Stimulated activated CD8-positive, alpha-beta memory T cell treated with anti-CD3 and anti-CD28 coated beads, Interleukin-15, amount 100 ng/mL, for 24 hours (primary cell): ENCODE measurements at regions not wholly inside any gene's neighbourhood (a gene's known extent, or its start where the extent isn't known, plus 50 kb on each side); places are given as distances from the start of the nearest gene placed in this dataset.

Source experiments
- DNase-seq: peaks from one replicate; pipeline ENCODE4 v3.0.0-alpha.2; 2020; ENCODE audit warnings: low read depth

- no peak for DNase-seq
These were observed 312.4 kb upstream of the RTL1 start for GRCh38 chr14:101215927-101216326.

GRCh38 chr14:101216366-101217079 is 313.0 kb upstream of the RTL1 start:
- DNase-seq = no peak

- DNase-seq = no peak
These were observed 313.6 kb upstream of the RTL1 start for GRCh38 chr14:101217080-101217463.

- no peak for DNase-seq
These were observed 314.3 kb upstream of the RTL1 start for GRCh38 chr14:101217616-101218371.

DNA sequence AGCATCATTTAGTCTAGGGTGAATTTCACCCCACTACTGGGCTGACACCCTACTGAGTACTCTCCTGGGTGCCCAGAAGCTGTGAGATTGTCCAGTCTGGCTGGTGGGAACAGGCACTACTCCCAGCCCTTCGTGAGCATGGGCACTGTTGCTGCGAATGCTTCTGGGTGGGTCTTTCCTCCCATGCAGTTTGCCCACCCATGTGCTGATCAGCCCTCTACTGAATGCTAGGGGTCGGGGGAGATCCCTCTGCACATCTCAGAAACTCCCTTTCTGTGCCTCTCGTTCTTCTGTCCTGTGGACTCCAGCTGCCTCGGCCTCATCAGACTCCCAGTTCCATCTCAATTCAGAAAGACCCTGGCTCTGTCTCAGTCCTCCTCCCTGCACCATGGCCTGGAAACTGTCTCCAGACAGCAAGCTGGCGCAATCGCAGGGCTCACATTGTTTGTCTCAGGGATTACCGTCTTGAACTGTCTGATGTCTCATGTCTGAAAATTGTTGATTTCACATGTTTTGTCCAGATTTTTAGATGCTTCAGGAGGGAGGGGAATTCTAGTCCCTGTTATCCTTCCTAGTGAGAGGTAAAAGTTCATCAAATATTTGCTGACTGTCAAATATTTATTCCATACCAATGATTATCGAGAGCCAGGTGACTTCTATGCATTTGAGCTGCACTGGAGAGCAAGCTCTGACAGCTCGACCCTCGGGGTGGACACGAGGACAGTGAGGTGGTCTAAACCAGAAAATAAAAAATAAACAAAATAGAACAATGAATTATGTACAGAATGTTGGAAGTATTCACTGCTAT is 316.6 kb upstream of the RTL1 start:
- DNase-seq = no peak

DNA sequence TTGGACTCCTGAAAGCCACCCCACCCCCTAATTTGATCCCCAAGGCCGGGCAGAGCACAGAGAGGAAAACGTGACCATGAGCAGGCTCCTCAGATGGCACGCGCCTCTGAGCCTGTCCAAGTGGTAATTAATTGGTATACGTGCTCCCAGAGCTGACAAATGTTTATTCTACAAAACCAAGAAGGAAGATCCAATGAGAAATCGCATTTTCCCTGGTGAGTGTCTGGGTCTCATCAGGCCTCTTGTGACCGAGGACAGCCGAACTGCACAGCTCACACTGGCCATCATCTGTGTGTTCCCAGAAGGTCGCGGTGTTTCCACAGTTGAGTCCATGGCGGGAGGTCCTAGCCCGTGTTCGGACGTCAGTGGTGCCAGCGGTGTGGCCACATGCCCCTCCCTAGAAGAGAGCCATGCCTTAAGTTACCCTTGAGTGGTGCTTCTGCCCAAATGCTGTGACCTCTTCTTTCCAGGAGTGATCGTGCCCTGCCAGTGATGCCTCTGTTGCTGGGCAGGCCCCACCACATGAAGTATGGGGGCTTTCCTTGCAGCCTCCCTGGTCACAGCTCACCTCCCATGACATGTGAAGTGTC is 317.5 kb upstream of the RTL1 start:
- DNase-seq = no peak

DNA sequence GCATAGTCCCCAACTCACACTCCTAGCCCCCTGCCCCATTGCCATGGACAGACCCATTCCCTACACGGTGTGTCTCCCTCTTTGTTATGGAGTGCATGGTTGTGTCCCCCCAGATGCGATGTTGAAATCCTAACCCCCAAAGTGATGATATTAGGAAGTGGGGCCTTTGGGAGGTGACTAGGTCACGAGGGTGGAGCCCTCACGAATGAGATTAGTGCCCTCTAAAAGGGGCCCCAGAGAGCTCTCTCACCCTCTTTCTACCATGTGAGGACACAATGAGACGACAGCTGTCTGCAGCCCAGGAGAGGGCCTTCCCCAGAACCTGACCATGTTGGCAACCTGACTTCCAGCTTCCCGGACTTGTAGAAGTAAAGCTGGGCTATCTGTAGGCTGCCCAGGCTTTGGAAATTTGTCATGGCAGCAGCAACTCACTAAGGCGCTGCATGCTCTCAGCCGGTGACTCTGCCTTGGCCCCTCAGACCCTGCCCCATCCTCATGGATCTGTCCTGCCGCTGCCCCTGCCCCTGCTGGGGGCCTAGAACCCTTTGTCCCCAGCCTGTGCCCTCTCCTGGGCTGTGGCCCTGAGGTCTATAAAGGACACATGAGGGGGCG is 318.1 kb upstream of the RTL1 start:
- no peak for DNase-seq

DNA sequence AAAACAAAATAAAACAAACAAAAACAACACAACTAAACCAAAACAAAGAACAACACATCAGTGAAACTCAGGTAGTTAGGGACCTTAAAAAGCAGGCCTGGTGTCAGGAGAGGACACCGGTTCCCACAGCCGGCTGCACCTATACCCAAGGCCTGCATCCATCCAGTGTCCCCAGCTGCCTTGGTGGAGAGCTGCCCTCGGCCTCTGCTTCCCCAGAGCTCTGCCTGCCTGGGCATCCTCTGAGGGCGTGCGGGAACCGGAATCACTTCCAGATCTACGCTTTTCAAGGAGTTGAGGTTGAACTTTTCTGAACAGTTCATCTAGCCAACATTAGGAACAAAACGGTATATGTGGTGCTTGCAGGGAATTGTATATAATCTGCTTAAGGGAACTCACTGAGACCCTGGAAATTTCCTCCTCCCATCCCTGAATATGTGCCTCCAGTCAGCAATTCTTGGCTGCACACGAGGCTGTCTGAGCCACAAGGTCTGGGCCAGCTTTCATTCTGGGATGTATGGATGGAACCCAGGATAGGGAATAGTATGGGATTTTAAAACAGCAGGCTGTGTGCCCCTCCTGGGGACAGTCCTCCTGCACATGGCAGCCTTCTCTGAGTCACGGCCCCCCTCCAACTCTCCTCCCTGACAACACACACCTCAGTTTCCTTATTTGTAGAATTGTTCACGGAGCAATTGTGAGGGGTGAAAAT is 319.0 kb upstream of the RTL1 start:
- no peak for DNase-seq

DNA sequence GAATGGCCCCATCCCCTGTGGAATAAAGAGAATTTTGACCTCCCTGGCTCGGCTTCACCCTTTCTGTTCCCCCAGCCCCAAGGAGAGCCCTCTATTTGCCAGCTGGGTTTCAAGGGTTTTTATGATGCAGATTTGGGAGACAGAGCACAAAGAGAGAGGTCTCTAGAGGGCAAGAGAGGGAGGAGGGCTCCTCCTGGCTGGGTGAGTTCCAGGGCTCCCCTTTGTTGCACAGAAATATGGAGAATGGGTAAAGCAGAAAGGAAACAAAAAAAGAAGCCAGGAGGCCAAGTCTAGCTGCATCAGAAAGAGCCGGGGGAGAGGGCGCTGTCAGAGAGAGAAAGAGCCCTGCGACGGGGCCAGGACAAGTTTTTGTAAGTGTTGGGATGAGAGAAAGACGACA is 319.6 kb upstream of the RTL1 start:
- no peak for DNase-seq

DNA sequence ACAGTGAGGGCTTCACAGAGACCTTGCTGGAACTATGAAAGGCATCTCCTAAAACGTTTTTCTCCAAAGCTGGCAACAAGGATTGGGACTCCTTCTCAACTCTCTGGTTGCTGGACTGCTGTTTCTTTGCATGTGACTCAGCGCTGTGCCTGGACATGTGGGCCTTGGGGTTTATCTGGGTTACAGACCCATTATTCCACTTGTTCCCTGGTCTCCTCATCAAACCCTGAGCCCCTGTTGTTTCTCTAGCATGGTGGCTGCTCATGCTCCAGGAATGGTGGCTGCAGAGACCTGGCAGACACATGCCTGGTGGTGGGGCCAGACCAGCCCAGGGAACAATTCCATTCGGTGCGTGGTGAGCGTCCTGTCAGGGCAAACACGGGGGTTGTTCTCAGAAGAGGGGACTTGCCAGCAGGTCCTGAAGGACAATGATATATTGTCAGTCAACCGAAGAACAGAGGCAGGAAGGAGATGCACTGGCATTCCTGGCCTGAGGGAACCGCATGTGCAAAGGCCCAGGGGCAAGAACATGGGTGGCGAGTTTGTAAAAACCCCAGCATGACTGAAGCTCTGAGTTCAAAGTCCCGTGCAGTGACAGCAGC is 320.1 kb upstream of the RTL1 start:
- no peak for DNase-seq

DNA sequence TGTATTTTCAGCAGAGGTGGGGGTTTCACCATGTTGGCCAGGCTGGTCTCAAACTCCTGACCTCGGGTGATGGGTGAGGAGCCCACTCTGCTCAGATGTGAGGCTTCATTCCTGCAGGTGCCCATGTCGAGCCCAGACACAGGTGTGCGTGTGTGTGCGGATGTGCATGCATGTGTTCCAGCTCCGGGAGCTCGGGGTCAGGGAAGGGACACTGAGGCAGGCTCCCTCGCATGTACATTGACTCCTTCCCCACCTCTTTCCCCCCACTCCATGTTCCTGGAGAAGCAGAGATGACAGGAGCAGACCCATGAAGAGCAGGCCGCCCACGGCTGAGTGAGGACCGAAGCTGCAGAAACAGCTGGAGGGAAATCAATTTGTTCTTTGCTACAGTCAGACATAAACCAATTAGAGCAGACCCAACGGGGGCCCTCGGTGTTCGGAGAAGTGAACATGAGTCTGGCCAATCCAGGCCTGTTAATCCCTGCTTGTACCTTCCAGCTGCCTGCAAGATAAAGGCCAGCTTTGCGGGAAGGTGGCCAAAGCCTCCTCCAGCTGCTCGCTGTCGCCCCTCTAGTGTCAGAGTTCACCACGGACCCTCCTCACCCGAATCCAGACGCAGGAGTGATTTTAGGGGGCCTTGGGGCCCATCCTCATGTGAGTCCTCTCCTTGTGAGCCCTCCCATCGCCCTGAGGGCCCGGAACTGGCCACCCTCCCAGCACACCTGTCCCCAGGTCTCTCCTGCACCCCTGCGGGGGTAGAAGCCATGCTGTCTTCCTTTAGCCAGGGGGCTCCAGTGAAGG is 321.0 kb upstream of the RTL1 start:
- no peak for DNase-seq

- no peak for DNase-seq
These were observed 321.9 kb upstream of the RTL1 start for GRCh38 chr14:101225157-101226152.

- no peak for DNase-seq
These were observed 322.7 kb upstream of the RTL1 start for GRCh38 chr14:101226265-101226602.

DNA sequence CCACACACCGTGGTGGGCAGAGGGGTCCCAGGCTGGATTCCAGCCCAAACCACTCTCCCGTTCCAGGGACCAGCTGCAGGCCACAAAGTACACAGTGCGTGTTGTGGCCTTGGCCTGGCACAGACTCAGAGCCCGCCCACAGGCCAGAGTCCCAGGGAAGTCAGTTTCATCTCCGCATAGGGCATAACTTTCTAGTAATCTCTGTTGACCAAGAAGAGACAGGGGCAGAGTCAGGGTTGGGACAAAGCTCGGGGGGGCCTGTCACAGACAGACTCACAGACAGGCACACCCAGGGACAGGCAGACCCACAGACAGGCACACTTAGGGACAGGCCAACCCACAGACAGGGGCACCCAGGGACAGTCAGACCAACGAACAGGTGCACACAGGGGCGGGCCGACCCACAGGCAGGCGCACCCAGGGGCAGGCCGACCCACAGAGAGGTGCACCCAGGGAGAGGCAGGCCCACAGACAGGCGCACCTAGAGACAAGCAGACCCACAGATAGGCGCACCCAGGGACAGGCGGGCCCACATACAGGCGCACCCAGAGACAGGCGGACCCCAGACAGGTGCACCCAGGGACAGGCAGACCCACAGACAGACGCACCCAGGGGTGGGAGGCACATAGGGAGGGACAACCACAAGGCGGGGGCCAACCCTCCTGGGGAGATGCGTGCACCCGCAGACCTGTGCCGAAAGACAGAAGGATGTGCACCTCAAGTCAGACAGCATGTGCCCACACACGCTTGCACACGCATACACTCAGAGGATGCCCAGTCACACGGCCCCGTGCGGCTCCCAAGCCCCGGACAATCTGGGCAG is 323.3 kb upstream of the RTL1 start:
- DNase-seq = no peak

DNA sequence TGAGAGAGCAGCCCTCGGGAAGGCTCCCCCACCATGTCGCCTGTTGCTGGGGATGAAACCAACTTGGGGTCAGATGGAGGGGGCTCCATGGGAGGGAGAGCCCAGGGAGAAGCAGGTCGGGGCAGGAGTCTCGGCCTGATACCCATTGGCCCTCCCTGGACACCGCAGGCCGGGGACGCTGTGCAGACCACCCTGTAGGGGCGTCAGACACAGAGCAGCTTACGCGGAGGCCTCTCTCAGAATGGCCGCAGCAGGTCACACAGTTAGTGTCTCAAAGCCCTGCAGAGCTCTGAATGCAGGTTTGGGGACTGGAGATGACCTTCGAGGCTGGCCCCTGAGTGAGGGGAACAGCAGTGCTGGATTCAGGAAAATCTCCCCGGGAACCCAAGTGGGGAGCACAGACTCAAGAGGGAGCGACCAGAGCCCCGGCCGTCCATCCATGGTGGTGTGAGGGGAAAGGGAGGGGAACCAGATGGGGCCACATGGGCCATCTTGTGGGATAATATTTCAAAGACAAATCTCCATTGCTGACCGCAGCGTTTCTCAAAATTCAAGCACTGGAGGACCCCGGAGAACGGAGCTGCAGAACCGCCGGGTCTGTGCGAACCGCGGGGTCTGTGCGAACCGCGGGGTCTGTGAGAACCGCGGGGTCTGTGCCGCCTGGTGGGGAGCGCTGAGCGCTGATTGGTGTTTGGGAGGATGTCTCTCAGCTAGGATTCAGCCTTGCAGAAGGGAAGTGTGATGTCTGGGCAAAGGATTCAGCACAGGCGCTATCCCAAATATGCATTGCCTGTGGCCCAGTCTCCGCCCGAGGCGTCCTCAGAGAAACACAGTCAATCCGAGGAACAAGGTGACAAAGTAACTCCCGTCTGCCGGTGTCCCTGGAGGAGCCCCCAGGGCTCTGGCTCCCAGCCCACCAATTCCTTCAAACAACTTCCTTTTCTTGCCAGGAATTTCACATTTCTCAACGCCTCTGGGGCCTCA is 324.4 kb upstream of the RTL1 start:
- no peak for DNase-seq

GRCh38 chr14:101228949-101229541 is 325.5 kb upstream of the RTL1 start:
- no peak for DNase-seq

DNA sequence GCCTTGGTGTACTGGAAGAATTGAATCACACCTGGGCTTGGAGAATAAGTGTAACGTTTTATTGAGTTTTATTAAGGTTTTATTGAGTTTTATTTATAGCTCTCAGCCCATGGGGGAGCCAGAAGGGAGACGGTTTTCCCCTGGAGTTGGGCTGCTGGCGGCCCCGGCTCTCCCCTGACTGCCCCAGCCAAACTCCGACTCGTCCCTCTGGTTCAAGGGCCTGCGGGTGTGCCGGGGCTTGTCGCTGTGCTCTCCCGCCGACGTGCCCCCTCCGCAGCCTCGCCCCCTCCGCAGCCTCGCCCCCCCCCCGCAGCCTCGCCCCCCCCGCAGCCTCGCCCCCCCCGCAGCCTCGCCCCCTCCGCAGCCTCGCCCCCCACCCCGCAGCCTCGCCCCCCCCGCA is 326.1 kb upstream of the RTL1 start:
- DNase-seq = no peak
